ENCODE measurements at regions not wholly inside any gene's neighbourhood (a gene's known extent, or its start where the extent isn't known, plus 50 kb on each side); places are given as distances from the start of the nearest gene placed in this dataset.
"Not testable (repeated sequence)": the region's sequence is repeated elsewhere in the genome, so short reads cannot be mapped to it uniquely, and the experiment has no call there.

DNA sequence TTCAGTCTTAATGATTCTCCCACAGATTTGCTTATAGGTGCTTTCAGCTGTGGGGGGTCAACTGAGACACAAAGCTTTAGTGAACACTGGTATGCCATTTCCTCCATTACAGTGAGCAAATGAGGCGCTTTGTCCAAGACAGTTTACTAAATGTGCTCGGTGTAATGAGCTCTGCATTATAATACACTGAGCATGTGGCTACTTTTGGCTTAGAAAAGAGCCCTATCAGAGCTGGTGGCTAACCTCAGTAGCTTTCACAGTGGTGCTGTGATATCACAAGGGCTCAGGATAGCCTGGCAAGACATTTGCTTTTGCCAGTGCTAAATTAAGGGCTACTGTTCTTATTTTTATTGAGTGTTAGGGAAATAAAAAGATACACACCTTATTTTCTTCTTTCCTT, 749.7 kb upstream of the ARPP21 start:
- H3K4me3 ChIP-seq (ENCODE audit: low read depth, low read length): no peak overlapping the region
- no peak for DNase-seq (ENCODE audit: low read depth)
- TF ChIP-seq CTCF (conservative IDR thresholded peaks at IDR 0.05; ENCODE audit: low read depth, low read length): no peak

DNA sequence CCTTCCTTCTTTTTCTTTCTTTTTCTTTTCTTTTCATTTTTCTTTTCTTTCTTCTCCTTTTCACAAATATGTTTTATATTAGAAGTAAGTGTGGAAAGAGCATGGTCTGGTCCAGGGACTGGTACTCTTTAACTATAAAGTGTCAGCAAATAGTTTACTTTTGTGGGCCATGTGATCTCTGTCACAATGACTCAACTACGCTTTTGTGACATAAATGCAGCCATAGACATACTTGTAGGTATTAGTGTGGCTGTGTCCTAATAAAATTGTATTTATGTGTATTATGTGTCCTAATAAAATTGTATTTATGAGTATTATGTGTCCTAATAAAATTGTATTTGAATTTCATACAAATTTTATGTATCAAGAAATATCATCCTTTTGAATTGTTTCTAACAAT, 749.1 kb upstream of the ARPP21 start:
- TF ChIP-seq CTCF (conservative IDR thresholded peaks at IDR 0.05; ENCODE audit: low read depth, low read length): no peak
- no peak overlapping the region for H3K4me3 ChIP-seq (ENCODE audit: low read depth, low read length)
- no peak for DNase-seq (ENCODE audit: low read depth)

GRCh38 chr3:34891941-34892340, 747.4 kb upstream of the ARPP21 start:
- DNase-seq (ENCODE audit: low read depth): no peak
- TF ChIP-seq CTCF (conservative IDR thresholded peaks at IDR 0.05; ENCODE audit: low read depth, low read length): no peak

GRCh38 chr3:34895841-34896240, 743.5 kb upstream of the ARPP21 start:
- DNase-seq (ENCODE audit: low read depth): no peak
- no peak for TF ChIP-seq CTCF (conservative IDR thresholded peaks at IDR 0.05; ENCODE audit: low read depth, low read length)
- H3K4me3 ChIP-seq (ENCODE audit: low read depth, low read length): no peak overlapping the region

More at GRCh38 chr3:34891941-34892340, 747.4 kb upstream of the ARPP21 start:
- no peak overlapping the region for H3K4me3 ChIP-seq (ENCODE audit: low read depth, low read length)

- not testable (repeated sequence) for H3K4me3 ChIP-seq (ENCODE audit: low read depth, low read length)
Measured at GRCh38 chr3:34909679-34910078, 729.6 kb upstream of the ARPP21 start.

DNA sequence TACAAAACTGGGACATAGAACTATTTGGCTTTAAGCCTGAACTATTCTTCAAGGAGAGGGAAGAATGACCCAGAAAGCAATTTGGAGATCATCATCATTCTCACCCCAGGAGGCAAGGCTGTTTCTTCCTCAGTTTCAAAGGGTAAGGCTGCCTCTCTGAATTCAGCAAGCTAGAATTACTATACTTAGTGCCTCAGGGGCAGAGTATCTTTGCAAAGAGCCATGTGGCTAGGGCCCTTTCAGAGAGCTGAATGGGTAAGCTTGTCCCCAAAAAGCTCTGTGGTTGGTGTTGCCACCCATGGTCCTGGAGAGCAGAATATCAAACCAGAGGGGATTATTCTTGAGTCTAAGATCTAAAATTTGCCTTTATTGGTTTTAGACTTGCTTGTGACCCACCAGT, 720.3 kb upstream of the ARPP21 start:
- no peak overlapping the region for H3K4me3 ChIP-seq (ENCODE audit: low read depth, low read length)
- TF ChIP-seq CTCF (conservative IDR thresholded peaks at IDR 0.05; ENCODE audit: low read depth, low read length): no peak
- no peak for DNase-seq (ENCODE audit: low read depth)

More at GRCh38 chr3:34909679-34910078, 729.6 kb upstream of the ARPP21 start:
- DNase-seq (ENCODE audit: low read depth): not testable (repeated sequence)

DNA sequence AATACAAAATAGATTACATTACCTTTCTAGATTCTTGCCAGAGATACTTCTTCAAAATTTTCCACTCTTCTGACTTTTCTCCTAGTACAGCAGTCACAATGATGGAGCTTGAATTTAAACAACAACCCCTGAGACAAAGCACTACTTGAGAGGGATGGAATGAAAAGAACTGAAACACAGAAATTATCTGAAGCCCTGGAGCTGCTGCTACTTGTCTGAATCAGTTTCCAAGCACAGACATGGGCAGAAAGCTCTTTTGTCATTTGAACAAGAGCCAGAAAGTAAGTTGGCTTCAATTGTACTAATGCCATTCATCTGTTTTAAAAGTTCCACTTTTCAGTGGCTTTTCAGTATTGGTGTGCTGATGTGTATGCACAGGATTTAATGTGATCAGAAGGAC, 718.5 kb upstream of the ARPP21 start:
- H3K4me3 ChIP-seq (ENCODE audit: low read depth, low read length): no peak overlapping the region
- TF ChIP-seq CTCF (conservative IDR thresholded peaks at IDR 0.05; ENCODE audit: low read depth, low read length): no peak
- DNase-seq (ENCODE audit: low read depth): no peak

GRCh38 chr3:34924961-34925360, 714.4 kb upstream of the ARPP21 start:
- DNase-seq (ENCODE audit: low read depth): no peak
- no peak overlapping the region for H3K4me3 ChIP-seq (ENCODE audit: low read depth, low read length)
- no peak for TF ChIP-seq CTCF (conservative IDR thresholded peaks at IDR 0.05; ENCODE audit: low read depth, low read length)

All from choroid plexus epithelial cell (primary cell).